ENCODE measurements at regions not wholly inside any gene's neighbourhood (a gene's known extent, or its start where the extent isn't known, plus 50 kb on each side); places are given as distances from the start of the nearest gene placed in this dataset.

GRCh38 chr2:223524066-223524465 is 78.1 kb downstream of the SCG2 start:
- Histone ChIP-seq H3K9me3 (no peaks in the 10 kb centered on the region), H3K36me3 (no peaks in the 10 kb centered on the region), H3K4me1 (peaks cover 0 to 4% (median 0%) of the 10 kb centered on the region in 4 donors), H3K27me3 (no peaks in the 10 kb centered on the region), H3K4me3 (no peak overlapping the region), H3K27ac (replicated peaks in 1 of 4) (no peak overlapping the region)
- no peak for DNase-seq (ENCODE audit: extremely low spot score)
- 95% methylated on average over 1 of the region's 1 CpG for WGBS
- TF ChIP-seq POLR2A (IDR thresholded peaks at IDR 0.05; ENCODE audit: low read depth) (no peak), EP300 (IDR thresholded peaks at IDR 0.05) (no peak), CTCF (IDR thresholded peaks at IDR 0.05) (no peak), POLR2AphosphoS5 (IDR thresholded peaks at IDR 0.05) (no peak)
- intact Hi-C loops (cut with DNase I), result no loop called here

- Histone ChIP-seq H3K27me3 (no peaks in the 10 kb centered on the region), H3K36me3 (no peaks in the 10 kb centered on the region), H3K4me1 (peaks cover 0 to 4% (median 0%) of the 10 kb centered on the region in 4 donors), H3K27ac (replicated peaks in 1 of 4) (no peak overlapping the region), H3K9me3 (no peaks in the 10 kb centered on the region), H3K4me3 (no peak overlapping the region)
- no peak for DNase-seq (ENCODE audit: extremely low spot score)
- TF ChIP-seq POLR2AphosphoS5 (IDR thresholded peaks at IDR 0.05), result no peak
- no peak for TF ChIP-seq EP300 (IDR thresholded peaks at IDR 0.05)
- TF ChIP-seq CTCF (IDR thresholded peaks at IDR 0.05), result no peak
- TF ChIP-seq POLR2A (IDR thresholded peaks at IDR 0.05; ENCODE audit: low read depth), result no peak
- intact Hi-C loops (cut with DNase I), result no loop called here
Observed at GRCh38 chr2:223526106-223526505, 76.1 kb downstream of the SCG2 start.

GRCh38 chr2:223528036-223528435 is 74.1 kb downstream of the SCG2 start:
- no peaks in the 10 kb centered on the region for H3K9me3 ChIP-seq
- no peak overlapping the region for H3K4me3 ChIP-seq
- WGBS, result 38% methylated on average over 5 of the region's 5 CpGs
- no peaks in the 10 kb centered on the region for H3K27me3 ChIP-seq
- intact Hi-C loops (cut with DNase I), result no loop called here
- peaks cover 0 to 4% (median 0%) of the 10 kb centered on the region in 4 donors for H3K4me1 ChIP-seq
- H3K36me3 ChIP-seq, result no peaks in the 10 kb centered on the region
- TF ChIP-seq EP300 (IDR thresholded peaks at IDR 0.05) (no peak), POLR2AphosphoS5 (IDR thresholded peaks at IDR 0.05) (no peak), CTCF (IDR thresholded peaks at IDR 0.05) (no peak), POLR2A (IDR thresholded peaks at IDR 0.05; ENCODE audit: low read depth) (no peak)
- no peak for DNase-seq (ENCODE audit: extremely low spot score)
- no peak overlapping the region for H3K27ac ChIP-seq (replicated peaks in 1 of 4)

- intact Hi-C loops (cut with DNase I), result no loop called here
- Histone ChIP-seq H3K4me3 (no peak overlapping the region), H3K27me3 (no peaks in the 10 kb centered on the region), H3K27ac (replicated peaks in 1 of 4) (no peak overlapping the region), H3K9me3 (no peaks in the 10 kb centered on the region), H3K4me1 (peaks cover 0 to 4% (median 0%) of the 10 kb centered on the region in 4 donors), H3K36me3 (no peaks in the 10 kb centered on the region)
- no peak for DNase-seq (ENCODE audit: extremely low spot score)
- 92% methylated on average over 3 of the region's 3 CpGs for WGBS
- no peak for TF ChIP-seq CTCF (IDR thresholded peaks at IDR 0.05)
- no peak for TF ChIP-seq POLR2AphosphoS5 (IDR thresholded peaks at IDR 0.05)
- no peak for TF ChIP-seq EP300 (IDR thresholded peaks at IDR 0.05)
- TF ChIP-seq POLR2A (IDR thresholded peaks at IDR 0.05; ENCODE audit: low read depth), result no peak
Observed at GRCh38 chr2:223529696-223530095, 72.5 kb downstream of the SCG2 start.

- WGBS, result 92% methylated on average over 4 of the region's 4 CpGs
- TF ChIP-seq POLR2AphosphoS5 (IDR thresholded peaks at IDR 0.05) (no peak), EP300 (IDR thresholded peaks at IDR 0.05) (no peak), POLR2A (IDR thresholded peaks at IDR 0.05; ENCODE audit: low read depth) (no peak), CTCF (IDR thresholded peaks at IDR 0.05) (no peak)
- no peaks in the 10 kb centered on the region for H3K36me3 ChIP-seq
- no peak overlapping the region for H3K4me3 ChIP-seq
- intact Hi-C loops (cut with DNase I), result no loop called here
- no peaks in the 10 kb centered on the region for H3K9me3 ChIP-seq
- no peak for DNase-seq (ENCODE audit: extremely low spot score)
- H3K4me1 ChIP-seq, result peaks cover 0 to 4% (median 0%) of the 10 kb centered on the region in 4 donors
- H3K27ac ChIP-seq (replicated peaks in 1 of 4), result no peak overlapping the region
- no peaks in the 10 kb centered on the region for H3K27me3 ChIP-seq
Observed at GRCh38 chr2:223530811-223531210, 71.3 kb downstream of the SCG2 start.
